Mesothelial cell of epicardium (in vitro differentiated cells): ENCODE measurements at regions not wholly inside any gene's neighbourhood (a gene's known extent, or its start where the extent isn't known, plus 50 kb on each side); places are given as distances from the start of the nearest gene placed in this dataset.

Experiments
- DNase-seq, 2 experiments: peaks; one replicate each; pipeline ENCODE4 v3.0.0; 2021; ENCODE audit warnings: low spot score in 2 of 2; ENCODE audit not compliant: unreplicated experiment in 2 of 2
- H3K27ac Mint-ChIP-seq: 2 replicates; pipeline ENCODE4 v1.8.0; 2021; ENCODE audit warnings: mixed read lengths
- H3K27me3 Mint-ChIP-seq: 2 replicates; pipeline ENCODE4 v1.8.0; 2021; ENCODE audit warnings: low read depth, mixed read lengths
- H3K36me3 Mint-ChIP-seq: 2 replicates; pipeline ENCODE4 v1.8.0; 2021; ENCODE audit warnings: mixed read lengths
- H3K4me1 Mint-ChIP-seq: 2 replicates; pipeline ENCODE4 v1.8.0; 2021; ENCODE audit warnings: mixed read lengths
- H3K4me3 Mint-ChIP-seq: 2 replicates; pipeline ENCODE4 v1.8.0; 2021; ENCODE audit warnings: mild to moderate bottlenecking, moderate library complexity, mixed read lengths
- H3K9me3 Mint-ChIP-seq: 2 replicates; pipeline ENCODE4 v1.8.0; 2021; ENCODE audit warnings: mixed read lengths
- CTCF ChIP-seq: fragments of 200-600 bp; sonication (generic); IDR thresholded peaks from one replicate; pipeline ENCODE4 v1.5.0; 2021; ENCODE audit warnings: antibody characterized with exemption; ENCODE audit not compliant: unreplicated experiment

DNA sequence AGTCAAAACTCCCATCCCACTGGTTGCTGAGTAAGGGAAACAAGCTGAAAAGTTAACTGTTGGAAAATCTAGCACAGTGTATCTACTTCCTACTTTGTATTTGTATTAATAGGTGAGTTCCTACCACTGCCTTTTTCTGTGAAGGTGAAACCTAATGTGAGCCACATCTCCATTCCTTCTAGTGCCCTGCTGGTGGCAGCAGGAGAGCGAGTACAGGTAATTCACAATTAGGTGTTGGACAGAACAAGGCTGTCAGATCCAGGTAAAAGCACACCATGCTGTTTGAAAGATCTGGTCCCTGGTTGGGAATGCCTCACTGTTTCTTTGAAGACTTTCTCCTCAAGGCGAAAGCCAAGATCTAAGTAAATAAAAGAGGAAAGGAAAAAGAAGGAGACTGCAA, 528.4 kb downstream of the PKHD1 start:
- Mint-ChIP-seq H3K27me3 (peaks cover 8% of the 10 kb centered on the region), H3K4me3 (no peak overlapping the region), H3K36me3 (no peaks in the 10 kb centered on the region), H3K9me3 (no peaks in the 10 kb centered on the region), H3K27ac (no peak overlapping the region), H3K4me1 (no peaks in the 10 kb centered on the region)
- no peak for TF ChIP-seq CTCF
- no peak for DNase-seq

- Mint-ChIP-seq H3K9me3 (no peaks in the 10 kb centered on the region), H3K4me3 (no peak overlapping the region), H3K27ac (no peak overlapping the region), H3K27me3 (peaks cover 9% of the 10 kb centered on the region), H3K4me1 (no peaks in the 10 kb centered on the region), H3K36me3 (no peaks in the 10 kb centered on the region)
- no peak for DNase-seq
- TF ChIP-seq CTCF = no peak
Measured at GRCh38 chr6:51562198-51562597, 525.2 kb downstream of the PKHD1 start.
